Peyer's patch (tissue), 4 donors: ENCODE measurements at regions not wholly inside any gene's neighbourhood (a gene's known extent, or its start where the extent isn't known, plus 50 kb on each side); places are given as distances from the start of the nearest gene placed in this dataset.

ENCODE experiments used
- DNase-seq, 3 donors: peaks; one replicate each; pipeline ENCODE4 v3.0.0-alpha.2; 2017 to 2019
- H3K27ac ChIP-seq, 4 donors: fragments of 200-600 bp; sonication (generic); one replicate each; pipeline ENCODE4 v1.5.1; 2016 to 2019
- H3K27me3 ChIP-seq, 2 donors: fragments of 200-600 bp; sonication (generic); one replicate each; pipeline ENCODE4 v1.5.1; 2019
- H3K36me3 ChIP-seq, 3 donors: fragments of 200-600 bp; sonication (generic); one replicate each; pipeline ENCODE4 v1.5.1; 2016 to 2019
- H3K4me1 ChIP-seq, 4 donors: fragments of 200-600 bp; sonication (generic); one replicate each; pipeline ENCODE4 v1.5.1; 2016 to 2019
- H3K4me3 ChIP-seq, 4 donors: fragments of 200-600 bp; sonication (generic); 1 replicate in 3 of 4; 2 replicates in 1 of 4; pipeline ENCODE4 v1.5.1; 2016 to 2019; ENCODE audit warnings: mild to moderate bottlenecking in 1 of 4
- H3K9me3 ChIP-seq, 4 donors: fragments of 200-600 bp; sonication (generic); one replicate each; pipeline ENCODE4 v1.5.1; 2016 to 2019; ENCODE audit warnings: mild to moderate bottlenecking in 1 of 4
- POLR2A ChIP-seq, 2 donors: fragments of 450-650 bp; IDR thresholded peaks; one replicate each; pipeline ENCODE4 v1.5.1; 2017; ENCODE audit warnings: antibody characterized with exemption in 2 of 2, mild to moderate bottlenecking in 2 of 2, moderate library complexity in 2 of 2
- TF ChIP-seq, protein P1 (sequence below), 6 experiments: fragments of 450-650 bp in 4 of 6; fragments of 200-600 bp in 2 of 6; sonication (generic) in 1 of 6; IDR thresholded peaks; one replicate each; pipeline ENCODE4 v1.5.1; 2017 to 2019; ENCODE audit warnings: antibody characterized with exemption in 6 of 6, mild to moderate bottlenecking in 3 of 6, moderate library complexity in 1 of 6

DNA sequence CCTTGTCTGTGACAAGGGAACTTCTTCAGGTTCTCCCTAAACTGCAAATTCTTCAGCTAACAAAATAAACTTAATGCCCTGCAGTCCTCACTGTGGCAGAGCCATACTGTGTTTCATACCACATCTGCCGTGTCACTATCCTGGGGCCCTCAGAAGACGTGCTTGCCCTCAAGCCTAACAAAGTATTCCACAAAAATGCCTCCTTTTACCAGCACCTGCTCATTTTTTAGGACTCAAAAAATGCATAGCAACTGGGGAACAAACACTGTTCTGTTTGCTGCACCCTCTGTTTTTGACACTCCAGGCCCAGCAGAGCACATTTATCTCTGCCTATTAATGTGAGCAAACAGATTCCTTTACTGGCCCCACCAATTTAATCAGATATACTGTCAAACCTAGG is 270.7 kb upstream of the SSTR1 start:
- Histone ChIP-seq H3K27ac (no peak overlapping the region), H3K9me3 (no peaks in the 10 kb centered on the region), H3K36me3 (no peaks in the 10 kb centered on the region), H3K4me3 (no peak overlapping the region), H3K4me1 (no peaks in the 10 kb centered on the region), H3K27me3 (no peaks in the 10 kb centered on the region)
- DNase-seq = no peak
- TF ChIP-seq POLR2A (IDR thresholded peaks at IDR 0.05) = no peak
- TF ChIP-seq, protein P1, sequence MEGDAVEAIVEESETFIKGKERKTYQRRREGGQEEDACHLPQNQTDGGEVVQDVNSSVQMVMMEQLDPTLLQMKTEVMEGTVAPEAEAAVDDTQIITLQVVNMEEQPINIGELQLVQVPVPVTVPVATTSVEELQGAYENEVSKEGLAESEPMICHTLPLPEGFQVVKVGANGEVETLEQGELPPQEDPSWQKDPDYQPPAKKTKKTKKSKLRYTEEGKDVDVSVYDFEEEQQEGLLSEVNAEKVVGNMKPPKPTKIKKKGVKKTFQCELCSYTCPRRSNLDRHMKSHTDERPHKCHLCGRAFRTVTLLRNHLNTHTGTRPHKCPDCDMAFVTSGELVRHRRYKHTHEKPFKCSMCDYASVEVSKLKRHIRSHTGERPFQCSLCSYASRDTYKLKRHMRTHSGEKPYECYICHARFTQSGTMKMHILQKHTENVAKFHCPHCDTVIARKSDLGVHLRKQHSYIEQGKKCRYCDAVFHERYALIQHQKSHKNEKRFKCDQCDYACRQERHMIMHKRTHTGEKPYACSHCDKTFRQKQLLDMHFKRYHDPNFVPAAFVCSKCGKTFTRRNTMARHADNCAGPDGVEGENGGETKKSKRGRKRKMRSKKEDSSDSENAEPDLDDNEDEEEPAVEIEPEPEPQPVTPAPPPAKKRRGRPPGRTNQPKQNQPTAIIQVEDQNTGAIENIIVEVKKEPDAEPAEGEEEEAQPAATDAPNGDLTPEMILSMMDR (IDR thresholded peaks at IDR 0.05) = no peak

DNA sequence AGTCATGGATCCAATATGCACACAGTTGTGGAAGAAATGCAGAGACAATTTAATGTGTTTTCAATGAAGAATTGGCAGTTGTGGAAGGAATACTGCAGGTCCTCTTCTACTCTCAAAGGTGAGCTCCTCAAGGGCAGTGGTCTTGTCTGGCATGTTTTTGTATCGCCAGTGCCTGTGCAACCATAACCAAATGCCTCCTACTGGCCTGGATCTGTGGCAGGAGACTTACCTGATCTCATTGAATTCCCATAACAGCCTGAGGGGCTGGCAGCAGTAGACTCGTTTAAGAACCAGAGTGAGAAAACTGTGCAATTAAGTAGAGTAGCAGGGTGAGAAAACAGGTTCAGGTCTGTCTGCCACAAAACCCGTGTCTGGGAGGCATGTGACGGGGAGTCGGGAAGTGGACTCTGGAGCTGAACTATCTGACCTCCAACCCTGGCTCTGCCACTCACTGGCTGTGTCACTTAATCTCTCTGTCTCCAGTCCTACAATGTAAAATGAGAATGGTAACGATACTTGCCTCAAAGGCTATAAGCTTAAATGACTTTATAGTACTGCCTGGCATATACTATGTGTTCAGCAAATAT is 268.2 kb upstream of the SSTR1 start:
- no peak for DNase-seq
- no peak overlapping the region for H3K27ac ChIP-seq
- no peaks in the 10 kb centered on the region for H3K36me3 ChIP-seq
- H3K27me3 ChIP-seq = no peaks in the 10 kb centered on the region
- no peak for TF ChIP-seq POLR2A (IDR thresholded peaks at IDR 0.05)
- TF ChIP-seq, protein P1 (IDR thresholded peaks at IDR 0.05) = no peak
- no peaks in the 10 kb centered on the region for H3K4me1 ChIP-seq
- H3K9me3 ChIP-seq = no peaks in the 10 kb centered on the region
- no peak overlapping the region for H3K4me3 ChIP-seq

DNA sequence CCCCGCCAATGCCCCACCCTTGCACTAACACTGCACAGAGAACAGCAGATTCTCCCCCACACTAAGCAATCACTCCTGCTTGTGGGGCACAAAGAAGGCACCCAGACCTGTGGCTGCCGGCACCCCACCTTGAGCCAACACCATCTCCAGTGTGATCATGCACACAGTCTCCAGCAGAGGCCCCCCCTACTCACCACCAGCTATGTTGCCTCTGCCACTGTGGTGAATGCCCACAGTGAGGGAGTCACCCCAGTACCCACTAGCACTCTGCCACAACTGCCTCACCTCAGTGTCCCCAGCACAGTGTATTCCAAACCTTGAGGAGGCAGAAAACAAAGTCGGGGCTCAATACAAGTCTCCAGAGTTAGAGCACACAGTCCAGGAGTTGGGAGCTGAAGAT is 261.7 kb upstream of the SSTR1 start:
- no peak for TF ChIP-seq POLR2A (IDR thresholded peaks at IDR 0.05)
- TF ChIP-seq, protein P1 (IDR thresholded peaks at IDR 0.05) = no peak
- no peaks in the 10 kb centered on the region for H3K36me3 ChIP-seq
- no peak overlapping the region for H3K4me3 ChIP-seq
- H3K4me1 ChIP-seq = no peaks in the 10 kb centered on the region
- H3K9me3 ChIP-seq = no peaks in the 10 kb centered on the region
- DNase-seq = no peak
- H3K27me3 ChIP-seq = no peaks in the 10 kb centered on the region
- H3K27ac ChIP-seq = no peak overlapping the region

DNA sequence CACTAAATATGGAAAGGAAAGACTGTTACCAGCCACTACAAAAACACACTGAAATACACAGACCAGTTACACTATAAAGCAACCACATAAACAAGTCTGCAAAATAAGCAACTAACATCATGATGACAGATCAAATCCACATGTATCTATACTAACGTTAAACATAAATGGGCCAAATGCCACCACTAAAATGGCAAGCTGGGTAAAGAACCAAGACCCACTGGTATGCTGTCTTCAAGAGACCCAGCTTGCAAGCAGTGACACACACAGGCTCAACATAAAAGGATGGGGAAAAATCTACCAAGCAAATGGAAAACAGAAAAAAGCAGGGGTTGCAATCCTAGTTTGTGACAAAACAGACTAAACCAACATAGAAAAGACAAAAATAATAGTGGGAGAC is 260.9 kb upstream of the SSTR1 start:
- no peaks in the 10 kb centered on the region for H3K9me3 ChIP-seq
- no peak for DNase-seq

DNA sequence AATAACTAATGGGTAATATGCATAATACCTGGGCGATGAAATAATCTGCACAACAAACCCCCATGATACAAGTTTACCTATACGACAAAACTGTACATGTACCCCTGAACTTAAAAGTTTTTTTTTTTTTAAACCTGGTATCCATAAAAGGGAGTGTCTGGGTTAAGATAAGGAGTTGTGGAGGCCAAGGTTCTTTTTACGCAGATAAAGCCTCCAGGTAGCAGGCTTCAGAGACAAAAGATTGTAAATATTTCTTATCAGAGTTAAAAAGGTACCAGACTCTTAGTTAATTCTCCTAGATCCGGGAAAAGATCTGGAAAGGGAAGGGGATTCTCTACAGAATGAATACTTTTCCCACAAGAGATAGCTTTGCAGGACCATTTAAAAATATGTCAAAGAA is 259.4 kb upstream of the SSTR1 start:
- TF ChIP-seq, protein P1 (IDR thresholded peaks at IDR 0.05) = no peak
- TF ChIP-seq POLR2A (IDR thresholded peaks at IDR 0.05) = no peak
- no peak for DNase-seq
- H3K27ac ChIP-seq = no peak overlapping the region
- no peak overlapping the region for H3K4me3 ChIP-seq
- H3K27me3 ChIP-seq = no peaks in the 10 kb centered on the region
- H3K36me3 ChIP-seq = no peaks in the 10 kb centered on the region
- H3K9me3 ChIP-seq = no peaks in the 10 kb centered on the region
- no peaks in the 10 kb centered on the region for H3K4me1 ChIP-seq

More for the DNA sequence above, 260.9 kb upstream of the SSTR1 start:
- no peak overlapping the region for H3K27ac ChIP-seq
- H3K4me1 ChIP-seq = no peaks in the 10 kb centered on the region
- no peaks in the 10 kb centered on the region for H3K27me3 ChIP-seq
- no peak overlapping the region for H3K4me3 ChIP-seq
- no peaks in the 10 kb centered on the region for H3K36me3 ChIP-seq
- TF ChIP-seq, protein P1 (IDR thresholded peaks at IDR 0.05) = no peak
- no peak for TF ChIP-seq POLR2A (IDR thresholded peaks at IDR 0.05)
